ENCODE measurements at regions not wholly inside any gene's neighbourhood (a gene's known extent, or its start where the extent isn't known, plus 50 kb on each side); places are given as distances from the start of the nearest gene placed in this dataset.
"Not testable (repeated sequence)": the region's sequence is repeated elsewhere in the genome, so short reads cannot be mapped to it uniquely, and the experiment has no call there.

DNA sequence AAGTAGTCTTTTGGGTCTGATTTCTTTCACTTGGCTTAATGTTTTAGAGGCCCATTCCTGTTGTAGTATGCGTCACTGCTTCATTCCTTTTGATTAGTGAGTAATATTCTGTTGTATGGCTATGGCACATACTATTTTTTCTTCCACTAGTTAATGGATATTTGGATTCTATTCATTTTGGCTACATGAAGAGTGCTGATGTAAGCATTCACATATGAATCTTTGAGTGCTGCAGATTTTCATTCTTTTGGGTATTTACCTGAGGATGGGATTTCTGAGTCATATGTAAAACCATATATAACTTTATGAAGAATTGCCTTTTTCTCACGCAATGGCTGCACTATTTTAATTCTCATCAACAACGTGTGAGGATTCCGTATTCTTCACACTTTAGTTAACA is 113.6 kb downstream of the AHSP start (continued):
- TF ChIP-seq, protein P1, sequence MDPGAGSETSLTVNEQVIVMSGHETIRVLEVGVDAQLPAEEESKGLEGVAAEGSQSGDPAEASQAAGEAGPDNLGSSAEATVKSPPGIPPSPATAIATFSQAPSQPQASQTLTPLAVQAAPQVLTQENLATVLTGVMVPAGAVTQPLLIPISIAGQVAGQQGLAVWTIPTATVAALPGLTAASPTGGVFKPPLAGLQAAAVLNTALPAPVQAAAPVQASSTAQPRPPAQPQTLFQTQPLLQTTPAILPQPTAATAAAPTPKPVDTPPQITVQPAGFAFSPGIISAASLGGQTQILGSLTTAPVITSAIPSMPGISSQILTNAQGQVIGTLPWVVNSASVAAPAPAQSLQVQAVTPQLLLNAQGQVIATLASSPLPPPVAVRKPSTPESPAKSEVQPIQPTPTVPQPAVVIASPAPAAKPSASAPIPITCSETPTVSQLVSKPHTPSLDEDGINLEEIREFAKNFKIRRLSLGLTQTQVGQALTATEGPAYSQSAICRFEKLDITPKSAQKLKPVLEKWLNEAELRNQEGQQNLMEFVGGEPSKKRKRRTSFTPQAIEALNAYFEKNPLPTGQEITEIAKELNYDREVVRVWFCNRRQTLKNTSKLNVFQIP (CRISPR knock-in tag; IDR thresholded peaks at IDR 0.05; ENCODE audit: borderline replicate concordance, low read depth), result no peak
- TF ChIP-seq ZC3H10 (CRISPR knock-in tag; IDR thresholded peaks at IDR 0.05) (no peak), CREB5 (CRISPR knock-in tag; IDR thresholded peaks at IDR 0.05; ENCODE audit: low read depth) (no peak), OSR1 (CRISPR knock-in tag; IDR thresholded peaks at IDR 0.05) (no peak), BACH2 (CRISPR knock-in tag; IDR thresholded peaks at IDR 0.05; ENCODE audit: borderline replicate concordance) (no peak), RARB (CRISPR knock-in tag; IDR thresholded peaks at IDR 0.05) (no peak), ZNF565 (CRISPR knock-in tag; conservative IDR thresholded peaks at IDR 0.05; ENCODE audit: low read depth) (no peak), ESRRG (CRISPR knock-in tag; IDR thresholded peaks at IDR 0.05) (no peak)

- ATAC-seq, result not testable (repeated sequence)
Observed at GRCh38 chr16:31655674-31656073, 128.0 kb downstream of the AHSP start.

GRCh38 chr16:31664683-31665482 is 137.2 kb downstream of the AHSP start:
- ATAC-seq, result peak; percentile 66
- TF ChIP-seq SNAI2 (CRISPR knock-in tag; IDR thresholded peaks at IDR 0.05) (no peak), ISL1 (CRISPR knock-in tag; IDR thresholded peaks at IDR 0.05) (0 out of 2 replicates have a peak, but pooled peaks have one; percentile 10), GLIS3 (CRISPR knock-in tag; IDR thresholded peaks at IDR 0.05) (no peak), ZFP30 (CRISPR knock-in tag; IDR thresholded peaks at IDR 0.05) (no peak)

- TF ChIP-seq TOX (CRISPR knock-in tag; IDR thresholded peaks at IDR 0.05; ENCODE audit: borderline replicate concordance) (no peak), ZC3H10 (CRISPR knock-in tag; IDR thresholded peaks at IDR 0.05) (no peak), GLIS3 (CRISPR knock-in tag; IDR thresholded peaks at IDR 0.05) (no peak), ZNF8 (CRISPR knock-in tag; IDR thresholded peaks at IDR 0.05) (no peak), CSDC2 (CRISPR knock-in tag; IDR thresholded peaks at IDR 0.05) (no peak), ISL1 (CRISPR knock-in tag; IDR thresholded peaks at IDR 0.05) (no peak), ZNF565 (CRISPR knock-in tag; conservative IDR thresholded peaks at IDR 0.05; ENCODE audit: low read depth) (no peak), ZFP3 (CRISPR knock-in tag; IDR thresholded peaks at IDR 0.05) (no peak), BACH2 (CRISPR knock-in tag; IDR thresholded peaks at IDR 0.05; ENCODE audit: borderline replicate concordance) (no peak), TCF4 (CRISPR knock-in tag; IDR thresholded peaks at IDR 0.05; ENCODE audit: borderline replicate concordance) (no peak)
- TF ChIP-seq, protein P2, sequence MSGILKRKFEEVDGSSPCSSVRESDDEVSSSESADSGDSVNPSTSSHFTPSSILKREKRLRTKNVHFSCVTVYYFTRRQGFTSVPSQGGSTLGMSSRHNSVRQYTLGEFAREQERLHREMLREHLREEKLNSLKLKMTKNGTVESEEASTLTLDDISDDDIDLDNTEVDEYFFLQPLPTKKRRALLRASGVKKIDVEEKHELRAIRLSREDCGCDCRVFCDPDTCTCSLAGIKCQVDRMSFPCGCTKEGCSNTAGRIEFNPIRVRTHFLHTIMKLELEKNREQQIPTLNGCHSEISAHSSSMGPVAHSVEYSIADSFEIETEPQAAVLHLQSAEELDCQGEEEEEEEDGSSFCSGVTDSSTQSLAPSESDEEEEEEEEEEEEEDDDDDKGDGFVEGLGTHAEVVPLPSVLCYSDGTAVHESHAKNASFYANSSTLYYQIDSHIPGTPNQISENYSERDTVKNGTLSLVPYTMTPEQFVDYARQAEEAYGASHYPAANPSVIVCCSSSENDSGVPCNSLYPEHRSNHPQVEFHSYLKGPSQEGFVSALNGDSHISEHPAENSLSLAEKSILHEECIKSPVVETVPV (CRISPR knock-in tag; IDR thresholded peaks at IDR 0.05), result no peak
- TF ChIP-seq, protein P1 (CRISPR knock-in tag; IDR thresholded peaks at IDR 0.05; ENCODE audit: borderline replicate concordance, low read depth), result no peak
- ATAC-seq, result no peak
Observed at GRCh38 chr16:31674686-31675085, 147.0 kb downstream of the AHSP start.

DNA sequence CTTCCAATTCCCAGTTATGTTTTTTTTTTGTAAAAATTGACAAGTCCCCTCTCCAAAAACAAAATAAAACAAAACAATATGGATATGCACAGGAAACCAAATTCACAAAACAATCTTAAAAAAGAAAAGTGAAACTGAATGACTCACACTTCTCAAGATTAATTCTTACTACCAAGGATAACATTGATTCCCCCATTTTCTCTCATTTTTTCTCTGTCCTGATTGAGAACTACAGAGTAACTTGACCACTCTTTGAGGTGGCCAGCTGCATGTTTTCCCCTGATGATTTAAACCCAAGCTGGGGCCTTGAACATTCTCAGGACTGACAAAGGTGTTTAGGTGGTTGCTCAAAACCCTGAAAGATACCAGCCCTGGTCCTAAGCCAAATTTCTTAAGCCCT is 149.0 kb downstream of the AHSP start:
- TF ChIP-seq ESRRG (CRISPR knock-in tag; IDR thresholded peaks at IDR 0.05) (no peak), ZC3H10 (CRISPR knock-in tag; IDR thresholded peaks at IDR 0.05) (no peak), TCF4 (CRISPR knock-in tag; IDR thresholded peaks at IDR 0.05; ENCODE audit: borderline replicate concordance) (no peak), CREB5 (CRISPR knock-in tag; IDR thresholded peaks at IDR 0.05; ENCODE audit: low read depth) (no peak), ZNF565 (CRISPR knock-in tag; conservative IDR thresholded peaks at IDR 0.05; ENCODE audit: low read depth) (no peak), PPARA (CRISPR knock-in tag; IDR thresholded peaks at IDR 0.05; ENCODE audit: borderline replicate concordance) (no peak), ZFP3 (CRISPR knock-in tag; IDR thresholded peaks at IDR 0.05) (no peak), TOX (CRISPR knock-in tag; IDR thresholded peaks at IDR 0.05; ENCODE audit: borderline replicate concordance) (no peak), ISL1 (CRISPR knock-in tag; IDR thresholded peaks at IDR 0.05) (no peak), GLIS3 (CRISPR knock-in tag; IDR thresholded peaks at IDR 0.05) (no peak), OSR1 (CRISPR knock-in tag; IDR thresholded peaks at IDR 0.05) (no peak), ZNF8 (CRISPR knock-in tag; IDR thresholded peaks at IDR 0.05) (no peak), BACH2 (CRISPR knock-in tag; IDR thresholded peaks at IDR 0.05; ENCODE audit: borderline replicate concordance) (no peak)
- TF ChIP-seq, protein P2 (CRISPR knock-in tag; IDR thresholded peaks at IDR 0.05), result no peak
- ATAC-seq, result no peak

Measured in SK-N-SH treated with all-trans-retinoic acid at 6 μM for 48 hours (cell line).